ENCODE measurements at regions not wholly inside any gene's neighbourhood (a gene's known extent, or its start where the extent isn't known, plus 50 kb on each side); places are given as distances from the start of the nearest gene placed in this dataset.

DNA sequence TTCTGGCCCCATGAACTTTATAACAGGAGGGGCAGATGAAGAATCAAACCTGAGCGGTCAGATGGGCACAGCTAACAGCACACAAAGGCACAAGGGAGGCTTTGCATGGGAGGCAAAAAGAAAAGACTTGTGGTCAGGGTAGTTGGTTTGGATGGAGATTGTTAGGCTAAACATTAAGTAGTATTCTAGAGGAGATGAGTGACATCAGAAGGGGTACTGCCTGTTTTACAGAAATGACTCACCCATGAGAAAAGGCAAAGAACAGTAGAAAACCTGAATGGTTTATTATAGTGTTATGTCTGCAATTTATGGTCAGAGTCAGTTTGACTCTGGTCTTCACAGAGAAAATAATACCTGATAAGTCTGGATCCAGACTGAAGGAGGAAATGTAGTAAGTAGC is 129.8 kb upstream of the KIRREL3 start:
- Histone ChIP-seq H3K9me1 (replicated peaks; ENCODE audit: control insufficient read depth, extremely low read depth, insufficient read depth, low read length) (no peaks in the 10 kb centered on the region), H3K9me3 (replicated peaks; ENCODE audit: control insufficient read depth, insufficient read depth, low read length) (peaks cover 4% of the 10 kb centered on the region), H3K27me3 (ENCODE audit: control insufficient read depth in 2 of 2, insufficient read depth in 2 of 2, low read length in 2 of 2) (no peaks in the 10 kb centered on the region), H3K36me3 (ENCODE audit: control insufficient read depth in 2 of 2, extremely low read depth in 1 of 2, insufficient read depth in 2 of 2, low read length in 2 of 2) (no peaks in the 10 kb centered on the region), H3K4me2 (ENCODE audit: insufficient read depth, low read length) (no peak overlapping the region), H2AFZ (ENCODE audit: low read depth, low read length) (no peak overlapping the region), H3K9ac (replicated peaks; ENCODE audit: extremely low read depth, insufficient read depth, low read length) (no peak overlapping the region), H3K4me1 (ENCODE audit: control insufficient read depth, extremely low read depth, insufficient read depth, low read length) (no peaks in the 10 kb centered on the region), H3K79me2 (ENCODE audit: control insufficient read depth, insufficient read depth, low read length) (no peaks in the 10 kb centered on the region), H3K27ac (ENCODE audit: insufficient read depth, low read depth, low read length) (no peak overlapping the region), H4K20me1 (replicated peaks; ENCODE audit: control insufficient read depth, extremely low read depth, insufficient read depth, low read length) (no peaks in the 10 kb centered on the region), H3K4me3 (replicated peaks in 1 of 3; ENCODE audit: insufficient read depth in 1 of 3, low read depth in 1 of 3, low read length in 3 of 3) (no peak overlapping the region)
- FAIRE-seq, result no peak
- dilution Hi-C loops (cut with MboI; ENCODE audit: extremely low pct_ligation_motif_present, low sequenced_read_pairs) (no loop called here), intact Hi-C loops (cut with micrococcal nuclease) (no loop called here)
- TF ChIP-seq GATA2 (IDR thresholded peaks at IDR 0.05; ENCODE audit: insufficient read depth, insufficient read length, low read depth, low read length) (no peak), JUN (IDR thresholded peaks at IDR 0.05; ENCODE audit: borderline replicate concordance, insufficient read depth, insufficient read length, low read depth) (no peak), EZH2 (IDR thresholded peaks at IDR 0.05; ENCODE audit: borderline replicate concordance, low read depth, low read length, severe bottlenecking) (no peak), POLR2A (IDR thresholded peaks at IDR 0.05; ENCODE audit: low read depth, low read length) (no peak), MYC (IDR thresholded peaks at IDR 0.05; ENCODE audit: low read depth, low read length) (no peak), CTCF (IDR thresholded peaks at IDR 0.05; ENCODE audit: extremely low read depth in 1 of 2, insufficient read depth in 1 of 2, low read depth in 1 of 2, low read length in 2 of 2) (no peak), MAX (IDR thresholded peaks at IDR 0.05; ENCODE audit: insufficient read depth, insufficient read length) (no peak), FOS (IDR thresholded peaks at IDR 0.05; ENCODE audit: borderline replicate concordance, insufficient read depth, low read length) (no peak)
- no TSS peak for BruUV-seq (replicated peaks)
- POLR2A ChIA-PET, result no interaction called here
- DNase-seq (ENCODE audit: low read depth, low spot score), result no peak
- CTCF ChIA-PET, result no interaction called here

Data from endothelial cell of umbilical vein (primary cell).